Activated CD4-positive, alpha-beta memory T cell treated with anti-CD3 and anti-CD28 coated beads, Interleukin-2, amount 10 ng/mL, durations not matched to agents 7 days and 5 days (primary cell): ENCODE measurements at regions not wholly inside any gene's neighbourhood (a gene's known extent, or its start where the extent isn't known, plus 50 kb on each side); places are given as distances from the start of the nearest gene placed in this dataset.

Source experiments
- CTCF ChIA-PET: fragments of 350-600 bp; sonication (Branson Sonifier 250); formaldehyde crosslinking; loops from one replicate; lab custom pipeline; 2021; ENCODE audit warnings: antibody characterized with exemption, inconsistent platforms; lab: Charles Lee
- POLR2A ChIA-PET: fragments of 350-600 bp; sonication (Branson Sonifier 250); formaldehyde crosslinking; loops from one replicate; lab custom pipeline; 2021; ENCODE audit warnings: antibody characterized with exemption; lab: Charles Lee
- DNase-seq: peaks from one replicate; pipeline ENCODE4 v3.0.0-alpha.2; 2020
- H3K27ac Mint-ChIP-seq: one replicate; pipeline ENCODE4 v1.8.0; 2021; ENCODE audit warnings: mild to moderate bottlenecking, mixed read lengths
- H3K27me3 Mint-ChIP-seq: one replicate; pipeline ENCODE4 v1.8.0; 2021; ENCODE audit warnings: mixed read lengths
- H3K36me3 Mint-ChIP-seq: one replicate; pipeline ENCODE4 v1.8.0; 2021; ENCODE audit warnings: low read depth, mixed read lengths
- H3K4me1 Mint-ChIP-seq: one replicate; pipeline ENCODE4 v1.8.0; 2021; ENCODE audit warnings: mixed read lengths
- H3K4me3 Mint-ChIP-seq: one replicate; pipeline ENCODE4 v1.8.0; 2021; ENCODE audit warnings: mild to moderate bottlenecking, mixed read lengths
- H3K9me3 Mint-ChIP-seq: one replicate; pipeline ENCODE4 v1.8.0; 2021; ENCODE audit warnings: mixed read lengths

- POLR2A ChIA-PET: no interaction called here
- H3K36me3 Mint-ChIP-seq: no peaks in the 10 kb centered on the region
- H3K27ac Mint-ChIP-seq: no peak overlapping the region
- H3K9me3 Mint-ChIP-seq: no peaks in the 10 kb centered on the region
- no peak for DNase-seq
- H3K4me3 Mint-ChIP-seq: no peak overlapping the region
- no peaks in the 10 kb centered on the region for H3K27me3 Mint-ChIP-seq
- CTCF ChIA-PET: no interaction called here
- peaks cover 24% of the 10 kb centered on the region for H3K4me1 Mint-ChIP-seq
Measured at GRCh38 chr3:59285560-59285959, 235.7 kb upstream of the CFAP20DC start.

- Mint-ChIP-seq H3K9me3 (no peaks in the 10 kb centered on the region), H3K36me3 (no peaks in the 10 kb centered on the region), H3K4me3 (no peak overlapping the region), H3K27me3 (peaks cover 2% of the 10 kb centered on the region), H3K4me1 (peaks cover 21% of the 10 kb centered on the region), H3K27ac (no peak overlapping the region)
- ChIA-PET POLR2A (no interaction called here), CTCF (no interaction called here)
- no peak for DNase-seq
Measured at GRCh38 chr3:59284926-59285325, 235.1 kb upstream of the CFAP20DC start.

GRCh38 chr3:59280113-59280512 is 230.3 kb upstream of the CFAP20DC start:
- Mint-ChIP-seq H3K27ac (no peak overlapping the region), H3K4me1 (no peaks in the 10 kb centered on the region), H3K9me3 (no peaks in the 10 kb centered on the region), H3K4me3 (no peak overlapping the region), H3K36me3 (no peaks in the 10 kb centered on the region), H3K27me3 (peaks cover 9% of the 10 kb centered on the region)
- ChIA-PET POLR2A (no interaction called here), CTCF (no interaction called here)
- DNase-seq: no peak

- H3K9me3 Mint-ChIP-seq: no peaks in the 10 kb centered on the region
- ChIA-PET POLR2A (no interaction called here), CTCF (no interaction called here)
- no peak overlapping the region for H3K4me3 Mint-ChIP-seq
- H3K27me3 Mint-ChIP-seq: peaks cover 9% of the 10 kb centered on the region
- H3K36me3 Mint-ChIP-seq: no peaks in the 10 kb centered on the region
- H3K4me1 Mint-ChIP-seq: no peaks in the 10 kb centered on the region
- no peak overlapping the region for H3K27ac Mint-ChIP-seq
- no peak for DNase-seq
Measured at GRCh38 chr3:59277816-59278215, 228.0 kb upstream of the CFAP20DC start.

- no peak overlapping the region for H3K27ac Mint-ChIP-seq
- ChIA-PET POLR2A (no interaction called here), CTCF (no interaction called here)
- peaks cover 9% of the 10 kb centered on the region for H3K27me3 Mint-ChIP-seq
- H3K9me3 Mint-ChIP-seq: no peaks in the 10 kb centered on the region
- DNase-seq: no peak
- no peaks in the 10 kb centered on the region for H3K4me1 Mint-ChIP-seq
- H3K4me3 Mint-ChIP-seq: no peak overlapping the region
- H3K36me3 Mint-ChIP-seq: no peaks in the 10 kb centered on the region
Measured at GRCh38 chr3:59277201-59277600, 227.4 kb upstream of the CFAP20DC start.

GRCh38 chr3:59273976-59274375 is 224.2 kb upstream of the CFAP20DC start:
- no peak overlapping the region for H3K27ac Mint-ChIP-seq
- DNase-seq: no peak
- POLR2A ChIA-PET: no interaction called here
- H3K4me1 Mint-ChIP-seq: no peaks in the 10 kb centered on the region
- no peaks in the 10 kb centered on the region for H3K36me3 Mint-ChIP-seq
- H3K27me3 Mint-ChIP-seq: peaks cover 7% of the 10 kb centered on the region
- no peak overlapping the region for H3K4me3 Mint-ChIP-seq
- H3K9me3 Mint-ChIP-seq: no peaks in the 10 kb centered on the region
- CTCF ChIA-PET: no interaction called here

- no peak overlapping the region for H3K27ac Mint-ChIP-seq
- CTCF ChIA-PET: no interaction called here
- no peaks in the 10 kb centered on the region for H3K9me3 Mint-ChIP-seq
- H3K36me3 Mint-ChIP-seq: no peaks in the 10 kb centered on the region
- no peak overlapping the region for H3K4me3 Mint-ChIP-seq
- no peaks in the 10 kb centered on the region for H3K4me1 Mint-ChIP-seq
- DNase-seq: no peak
- peaks cover 4% of the 10 kb centered on the region for H3K27me3 Mint-ChIP-seq
- POLR2A ChIA-PET: no interaction called here
Measured at GRCh38 chr3:59271971-59272370, 222.1 kb upstream of the CFAP20DC start.

- Mint-ChIP-seq H3K27me3 (no peaks in the 10 kb centered on the region), H3K4me3 (no peak overlapping the region), H3K4me1 (no peaks in the 10 kb centered on the region), H3K9me3 (no peaks in the 10 kb centered on the region), H3K36me3 (no peaks in the 10 kb centered on the region), H3K27ac (no peak overlapping the region)
- POLR2A ChIA-PET: no interaction called here
- CTCF ChIA-PET: no interaction called here
- no peak for DNase-seq
Measured at GRCh38 chr3:59270921-59271320, 221.1 kb upstream of the CFAP20DC start.

GRCh38 chr3:59270209-59270608 is 220.4 kb upstream of the CFAP20DC start:
- no peaks in the 10 kb centered on the region for H3K4me1 Mint-ChIP-seq
- H3K4me3 Mint-ChIP-seq: no peak overlapping the region
- H3K36me3 Mint-ChIP-seq: no peaks in the 10 kb centered on the region
- no peaks in the 10 kb centered on the region for H3K27me3 Mint-ChIP-seq
- CTCF ChIA-PET: no interaction called here
- H3K9me3 Mint-ChIP-seq: no peaks in the 10 kb centered on the region
- no peak for DNase-seq
- POLR2A ChIA-PET: no interaction called here
- H3K27ac Mint-ChIP-seq: no peak overlapping the region

GRCh38 chr3:59268170-59268569 is 218.3 kb upstream of the CFAP20DC start:
- Mint-ChIP-seq H3K4me3 (no peak overlapping the region), H3K27me3 (no peaks in the 10 kb centered on the region), H3K27ac (no peak overlapping the region), H3K4me1 (no peaks in the 10 kb centered on the region), H3K9me3 (peaks cover 6% of the 10 kb centered on the region), H3K36me3 (no peaks in the 10 kb centered on the region)
- ChIA-PET CTCF (no interaction called here), POLR2A (no interaction called here)
- DNase-seq: no peak

GRCh38 chr3:59267021-59267420 is 217.2 kb upstream of the CFAP20DC start:
- no peak for DNase-seq
- POLR2A ChIA-PET: no interaction called here
- CTCF ChIA-PET: no interaction called here

GRCh38 chr3:59266551-59266950 is 216.7 kb upstream of the CFAP20DC start:
- CTCF ChIA-PET: no interaction called here

More at GRCh38 chr3:59267021-59267420, 217.2 kb upstream of the CFAP20DC start:
- H3K27ac Mint-ChIP-seq: no peak overlapping the region
- no peaks in the 10 kb centered on the region for H3K36me3 Mint-ChIP-seq
- H3K9me3 Mint-ChIP-seq: peaks cover 6% of the 10 kb centered on the region
- H3K4me3 Mint-ChIP-seq: no peak overlapping the region
- H3K4me1 Mint-ChIP-seq: no peaks in the 10 kb centered on the region
- no peaks in the 10 kb centered on the region for H3K27me3 Mint-ChIP-seq

GRCh38 chr3:59265566-59265965 is 215.7 kb upstream of the CFAP20DC start:
- Mint-ChIP-seq H3K9me3 (peaks cover 6% of the 10 kb centered on the region), H3K27ac (no peak overlapping the region), H3K4me1 (no peaks in the 10 kb centered on the region), H3K4me3 (no peak overlapping the region), H3K27me3 (no peaks in the 10 kb centered on the region), H3K36me3 (no peaks in the 10 kb centered on the region)
- no peak for DNase-seq
- ChIA-PET POLR2A (no interaction called here), CTCF (no interaction called here)

More at GRCh38 chr3:59266551-59266950, 216.7 kb upstream of the CFAP20DC start:
- Mint-ChIP-seq H3K36me3 (no peaks in the 10 kb centered on the region), H3K9me3 (peaks cover 6% of the 10 kb centered on the region), H3K27me3 (no peaks in the 10 kb centered on the region), H3K27ac (no peak overlapping the region), H3K4me3 (no peak overlapping the region), H3K4me1 (no peaks in the 10 kb centered on the region)
- DNase-seq: no peak
- POLR2A ChIA-PET: no interaction called here

- H3K4me3 Mint-ChIP-seq: no peak overlapping the region
- H3K9me3 Mint-ChIP-seq: peaks cover 6% of the 10 kb centered on the region
- no peak overlapping the region for H3K27ac Mint-ChIP-seq
- H3K4me1 Mint-ChIP-seq: no peaks in the 10 kb centered on the region
- CTCF ChIA-PET: no interaction called here
- no peaks in the 10 kb centered on the region for H3K36me3 Mint-ChIP-seq
- no peaks in the 10 kb centered on the region for H3K27me3 Mint-ChIP-seq
- POLR2A ChIA-PET: no interaction called here
- DNase-seq: no peak
Measured at GRCh38 chr3:59264366-59264765, 214.5 kb upstream of the CFAP20DC start.

- Mint-ChIP-seq H3K36me3 (no peaks in the 10 kb centered on the region), H3K4me1 (no peaks in the 10 kb centered on the region), H3K9me3 (peaks cover 6% of the 10 kb centered on the region), H3K4me3 (no peak overlapping the region), H3K27ac (no peak overlapping the region), H3K27me3 (no peaks in the 10 kb centered on the region)
- no peak for DNase-seq
- POLR2A ChIA-PET: no interaction called here
- CTCF ChIA-PET: no interaction called here
Measured at GRCh38 chr3:59263152-59263551, 213.3 kb upstream of the CFAP20DC start.
